Neural crest cell (in vitro differentiated cells): ENCODE measurements at regions not wholly inside any gene's neighbourhood (a gene's known extent, or its start where the extent isn't known, plus 50 kb on each side); places are given as distances from the start of the nearest gene placed in this dataset.

Source experiments
- DNase-seq: peaks from one replicate; pipeline ENCODE4 v3.0.0; 2021; ENCODE audit warnings: low read depth, mixed read lengths, low spot score
- H3K27ac Mint-ChIP-seq: one replicate; pipeline ENCODE4 v1.8.0; 2021; ENCODE audit warnings: mild to moderate bottlenecking, mixed read lengths; ENCODE audit not compliant: unreplicated experiment
- H3K27me3 Mint-ChIP-seq: 2 replicates; pipeline ENCODE4 v1.8.0; 2021; ENCODE audit warnings: low read depth, mild to moderate bottlenecking, mixed read lengths
- H3K36me3 Mint-ChIP-seq: 2 replicates; pipeline ENCODE4 v1.8.0; 2021; ENCODE audit warnings: low read depth, mild to moderate bottlenecking, mixed read lengths
- H3K4me1 Mint-ChIP-seq: 2 replicates; pipeline ENCODE4 v1.8.0; 2021; ENCODE audit warnings: mixed read lengths
- H3K4me3 Mint-ChIP-seq: one replicate; pipeline ENCODE4 v1.8.0; 2021; ENCODE audit warnings: mild to moderate bottlenecking, mixed read lengths
- H3K9me3 Mint-ChIP-seq: 2 replicates; pipeline ENCODE4 v1.8.0; 2021; ENCODE audit warnings: mixed read lengths
- TF ChIP-seq, protein P1 (sequence below): fragments of 200-600 bp; sonication (generic); conservative IDR thresholded peaks from 2 replicates; pipeline ENCODE4 v1.5.0; 2021; ENCODE audit warnings: antibody characterized with exemption, mild to moderate bottlenecking

DNA sequence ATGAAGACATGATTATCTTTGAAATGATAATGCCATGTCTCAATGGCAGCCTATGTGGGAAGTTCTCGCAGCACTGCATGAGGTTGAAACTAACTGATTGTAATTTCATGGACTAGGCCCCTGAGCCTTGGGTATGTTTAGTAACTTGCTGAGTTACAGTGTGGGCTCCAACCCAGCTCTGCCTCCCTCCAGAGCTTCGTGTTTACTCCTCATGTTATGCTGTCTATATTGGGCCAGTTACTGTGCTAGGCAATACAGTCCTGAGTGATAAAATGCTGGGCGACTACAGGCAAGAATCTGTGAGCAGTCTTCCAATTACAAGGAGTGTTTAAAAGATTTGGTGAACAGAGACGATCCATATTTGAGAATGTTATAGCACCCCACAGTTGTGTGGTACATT, 530.1 kb upstream of the CDH2 start:
- Mint-ChIP-seq H3K9me3 (no peaks in the 10 kb centered on the region), H3K27ac (no peak overlapping the region), H3K4me1 (no peaks in the 10 kb centered on the region), H3K27me3 (no peaks in the 10 kb centered on the region), H3K36me3 (no peaks in the 10 kb centered on the region), H3K4me3 (no peak overlapping the region)
- DNase-seq, result no peak
- TF ChIP-seq, protein P1, sequence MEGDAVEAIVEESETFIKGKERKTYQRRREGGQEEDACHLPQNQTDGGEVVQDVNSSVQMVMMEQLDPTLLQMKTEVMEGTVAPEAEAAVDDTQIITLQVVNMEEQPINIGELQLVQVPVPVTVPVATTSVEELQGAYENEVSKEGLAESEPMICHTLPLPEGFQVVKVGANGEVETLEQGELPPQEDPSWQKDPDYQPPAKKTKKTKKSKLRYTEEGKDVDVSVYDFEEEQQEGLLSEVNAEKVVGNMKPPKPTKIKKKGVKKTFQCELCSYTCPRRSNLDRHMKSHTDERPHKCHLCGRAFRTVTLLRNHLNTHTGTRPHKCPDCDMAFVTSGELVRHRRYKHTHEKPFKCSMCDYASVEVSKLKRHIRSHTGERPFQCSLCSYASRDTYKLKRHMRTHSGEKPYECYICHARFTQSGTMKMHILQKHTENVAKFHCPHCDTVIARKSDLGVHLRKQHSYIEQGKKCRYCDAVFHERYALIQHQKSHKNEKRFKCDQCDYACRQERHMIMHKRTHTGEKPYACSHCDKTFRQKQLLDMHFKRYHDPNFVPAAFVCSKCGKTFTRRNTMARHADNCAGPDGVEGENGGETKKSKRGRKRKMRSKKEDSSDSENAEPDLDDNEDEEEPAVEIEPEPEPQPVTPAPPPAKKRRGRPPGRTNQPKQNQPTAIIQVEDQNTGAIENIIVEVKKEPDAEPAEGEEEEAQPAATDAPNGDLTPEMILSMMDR, result no peak

DNA sequence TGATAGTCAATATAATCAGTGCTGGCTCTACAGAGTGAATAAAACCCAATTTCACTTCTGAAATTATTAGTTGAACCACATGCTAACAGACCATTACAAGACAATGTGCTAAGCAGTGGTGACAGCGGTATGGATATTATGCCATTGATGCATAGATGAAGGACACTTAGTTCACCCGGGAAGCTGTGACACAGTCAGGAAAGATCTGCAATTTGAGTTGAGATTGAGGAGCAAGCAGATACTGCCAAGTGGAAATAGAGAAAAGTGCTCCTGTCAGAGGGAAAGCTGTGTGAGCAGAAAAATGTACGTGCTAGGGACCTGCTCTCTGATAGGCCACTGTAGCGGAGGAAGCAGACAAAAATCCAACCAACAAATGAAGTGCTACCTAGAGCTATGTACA, 529.5 kb upstream of the CDH2 start:
- H3K9me3 Mint-ChIP-seq, result no peaks in the 10 kb centered on the region
- no peak overlapping the region for H3K27ac Mint-ChIP-seq
- TF ChIP-seq, protein P1, result no peak
- H3K36me3 Mint-ChIP-seq, result no peaks in the 10 kb centered on the region
- no peak overlapping the region for H3K4me3 Mint-ChIP-seq
- DNase-seq, result no peak
- no peaks in the 10 kb centered on the region for H3K27me3 Mint-ChIP-seq
- no peaks in the 10 kb centered on the region for H3K4me1 Mint-ChIP-seq

DNA sequence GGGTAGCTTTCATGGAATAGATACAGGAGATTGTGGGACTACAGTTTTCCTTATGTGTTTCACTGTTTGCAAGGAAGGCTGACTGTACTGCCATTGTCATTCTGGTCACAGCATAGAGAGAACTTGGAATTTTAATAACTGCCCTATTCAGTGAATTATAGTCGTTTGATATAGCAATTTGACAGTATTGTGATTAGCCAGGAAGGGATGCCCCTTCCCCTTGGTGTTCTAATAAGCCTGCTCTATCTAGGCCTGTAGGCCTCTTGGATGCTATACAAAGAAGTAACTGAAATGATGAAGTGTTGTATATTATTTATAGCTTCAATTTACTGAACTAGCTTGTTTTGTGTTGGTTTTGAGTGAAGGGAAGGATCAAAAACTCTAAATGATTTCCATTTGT, 528.6 kb upstream of the CDH2 start:
- no peaks in the 10 kb centered on the region for H3K36me3 Mint-ChIP-seq

DNA sequence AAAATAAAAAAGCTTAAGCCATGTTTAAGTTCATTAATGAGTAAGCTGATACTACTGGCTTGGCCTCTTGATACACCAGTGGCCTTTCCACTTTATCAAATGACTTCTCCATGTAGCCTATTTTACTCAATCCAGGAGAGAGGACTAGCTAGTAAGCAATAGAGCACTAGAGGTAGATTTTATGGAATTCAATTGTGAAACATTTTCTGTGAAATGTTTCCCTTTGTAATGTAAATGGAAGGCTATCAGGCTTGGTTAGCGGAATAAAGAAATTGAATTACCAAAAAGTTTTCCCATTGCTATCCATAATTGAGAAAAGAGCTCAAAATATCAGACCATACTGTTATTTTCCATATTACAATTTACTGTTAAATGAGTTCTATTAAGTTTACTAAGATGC, 515.4 kb upstream of the CDH2 start:
- H3K27me3 Mint-ChIP-seq, result no peaks in the 10 kb centered on the region
- H3K27ac Mint-ChIP-seq, result no peak overlapping the region
- H3K36me3 Mint-ChIP-seq, result no peaks in the 10 kb centered on the region
- TF ChIP-seq, protein P1, result no peak
- peaks cover 2% of the 10 kb centered on the region for H3K9me3 Mint-ChIP-seq
- H3K4me1 Mint-ChIP-seq, result no peaks in the 10 kb centered on the region
- H3K4me3 Mint-ChIP-seq, result no peak overlapping the region
- DNase-seq, result no peak

More for the DNA sequence above, 528.6 kb upstream of the CDH2 start:
- no peak overlapping the region for H3K4me3 Mint-ChIP-seq
- no peak overlapping the region for H3K27ac Mint-ChIP-seq
- H3K27me3 Mint-ChIP-seq, result no peaks in the 10 kb centered on the region
- no peaks in the 10 kb centered on the region for H3K9me3 Mint-ChIP-seq
- no peaks in the 10 kb centered on the region for H3K4me1 Mint-ChIP-seq
- TF ChIP-seq, protein P1, result no peak
- DNase-seq, result no peak

DNA sequence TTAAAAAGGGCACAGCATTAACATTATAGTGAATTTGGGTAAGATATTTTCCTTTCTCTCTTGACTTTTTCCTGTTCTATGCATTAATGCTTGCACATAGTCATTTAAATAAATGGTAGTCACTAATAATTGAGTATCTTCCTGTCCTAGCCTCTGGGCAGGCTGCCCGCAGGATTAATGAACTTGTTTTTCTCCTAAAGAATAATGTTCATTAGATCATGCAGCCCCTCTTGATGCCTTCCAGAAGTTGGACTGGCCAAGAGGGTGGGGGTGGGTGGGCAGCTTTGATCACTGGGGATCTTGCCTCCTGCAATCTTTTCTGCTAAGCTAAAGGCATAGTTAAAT, 514.5 kb upstream of the CDH2 start:
- Mint-ChIP-seq H3K4me3 (no peak overlapping the region), H3K9me3 (peaks cover 2% of the 10 kb centered on the region), H3K27ac (no peak overlapping the region), H3K27me3 (no peaks in the 10 kb centered on the region), H3K36me3 (no peaks in the 10 kb centered on the region), H3K4me1 (no peaks in the 10 kb centered on the region)
- TF ChIP-seq, protein P1, result no peak
- no peak for DNase-seq
